ENCODE measurements at regions not wholly inside any gene's neighbourhood (a gene's known extent, or its start where the extent isn't known, plus 50 kb on each side); places are given as distances from the start of the nearest gene placed in this dataset.

DNA sequence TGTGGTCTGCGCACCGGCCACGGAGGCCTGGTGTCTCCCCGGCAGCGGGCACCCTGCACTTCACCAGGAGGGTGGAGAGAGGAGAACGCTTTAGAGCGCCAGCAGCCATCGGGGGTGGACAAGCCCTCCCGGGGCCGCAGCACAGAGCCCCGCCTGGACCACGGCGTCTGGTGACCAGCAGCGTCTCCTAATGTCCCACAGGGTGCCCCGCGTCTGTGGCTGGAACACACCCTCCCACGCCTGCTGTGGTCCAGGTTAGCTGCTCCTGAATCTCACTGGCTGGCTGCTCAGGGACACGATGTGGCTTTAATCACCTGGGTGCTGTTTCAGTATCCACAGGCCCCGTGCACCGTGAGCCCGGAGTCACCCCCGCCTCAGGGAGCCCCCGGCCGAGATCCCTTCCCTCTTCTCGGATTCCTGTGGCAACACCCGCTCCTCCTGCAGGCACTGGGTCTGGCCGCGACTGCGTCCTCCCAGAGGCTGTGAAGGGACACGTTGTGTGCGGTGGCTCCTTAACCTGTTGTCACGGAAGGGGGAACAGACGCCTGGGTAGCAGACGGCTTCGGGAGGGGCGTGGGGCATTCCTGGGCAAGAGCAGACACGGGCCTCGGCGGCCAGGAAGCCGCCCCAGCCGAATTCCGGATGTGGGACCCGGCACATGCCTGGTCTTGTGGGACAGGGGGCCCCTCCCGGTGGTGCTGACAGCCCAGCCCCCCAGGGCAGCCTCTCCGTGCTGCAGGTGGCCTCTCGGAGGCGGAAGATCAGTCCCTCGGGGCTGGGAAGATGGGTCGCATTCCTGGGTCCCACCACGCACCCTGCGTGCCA lies 78.9 kb downstream of the FOXL3 start:
- TF ChIP-seq, protein P1, sequence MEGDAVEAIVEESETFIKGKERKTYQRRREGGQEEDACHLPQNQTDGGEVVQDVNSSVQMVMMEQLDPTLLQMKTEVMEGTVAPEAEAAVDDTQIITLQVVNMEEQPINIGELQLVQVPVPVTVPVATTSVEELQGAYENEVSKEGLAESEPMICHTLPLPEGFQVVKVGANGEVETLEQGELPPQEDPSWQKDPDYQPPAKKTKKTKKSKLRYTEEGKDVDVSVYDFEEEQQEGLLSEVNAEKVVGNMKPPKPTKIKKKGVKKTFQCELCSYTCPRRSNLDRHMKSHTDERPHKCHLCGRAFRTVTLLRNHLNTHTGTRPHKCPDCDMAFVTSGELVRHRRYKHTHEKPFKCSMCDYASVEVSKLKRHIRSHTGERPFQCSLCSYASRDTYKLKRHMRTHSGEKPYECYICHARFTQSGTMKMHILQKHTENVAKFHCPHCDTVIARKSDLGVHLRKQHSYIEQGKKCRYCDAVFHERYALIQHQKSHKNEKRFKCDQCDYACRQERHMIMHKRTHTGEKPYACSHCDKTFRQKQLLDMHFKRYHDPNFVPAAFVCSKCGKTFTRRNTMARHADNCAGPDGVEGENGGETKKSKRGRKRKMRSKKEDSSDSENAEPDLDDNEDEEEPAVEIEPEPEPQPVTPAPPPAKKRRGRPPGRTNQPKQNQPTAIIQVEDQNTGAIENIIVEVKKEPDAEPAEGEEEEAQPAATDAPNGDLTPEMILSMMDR (conservative IDR thresholded peaks at IDR 0.05 in 1 of 2, IDR thresholded peaks at IDR 0.05 in 1 of 2; ENCODE audit: extremely low read depth in 1 of 2, insufficient read depth in 1 of 2, low read depth in 1 of 2, low read length in 2 of 2): no peak
- no peak for TF ChIP-seq EZH2 (IDR thresholded peaks at IDR 0.05; ENCODE audit: borderline replicate concordance, low read length)

Data from mammary epithelial cell (primary cell).